H1 (cell line): ENCODE measurements at regions not wholly inside any gene's neighbourhood (a gene's known extent, or its start where the extent isn't known, plus 50 kb on each side); places are given as distances from the start of the nearest gene placed in this dataset.

Experiments
- CTCF ChIA-PET: fragments of 300-600 bp; sonication (Branson Sonifier 250); formaldehyde crosslinking; loops from one replicate; lab custom pipeline; 2021; ENCODE audit not compliant: partially characterized antibody; lab: Charles Lee
- POLR2A ChIA-PET: fragments of 300-600 bp; sonication (Branson Sonifier 250); formaldehyde crosslinking; loops from one replicate; lab custom pipeline; 2021; ENCODE audit warnings: inconsistent platforms; ENCODE audit not compliant: partially characterized antibody; lab: Charles Lee
- DNase-seq, 2 experiments: peaks; one replicate each; pipeline versions ENCODE4 v3.0.0 to v3.0.0-alpha.2; 2010 to 2022; ENCODE audit warnings: low spot score in 2 of 2, low read depth in 1 of 2, mixed read lengths in 1 of 2
- FAIRE-seq: peaks from 2 replicates; lab custom pipeline; 2011; peaks lifted over from hg19 to GRCh38; lab: Jason Lieb, UNC
- H2AFZ ChIP-seq: 2 replicates; pipeline ENCODE4 v1.8.1; 2012; ENCODE audit warnings: low read length, inconsistent platforms
- H2AK5ac ChIP-seq: 2 replicates; pipeline ENCODE4 v1.6.1; 2013; ENCODE audit warnings: low read depth, low read length
- H2BK120ac ChIP-seq: replicated peaks from 2 replicates; pipeline ENCODE3; 2013; ENCODE audit warnings: low read depth, low read length, inconsistent platforms
- H2BK12ac ChIP-seq: 2 replicates; pipeline ENCODE4 v1.6.1; 2013; ENCODE audit warnings: low read depth, low read length
- H2BK15ac ChIP-seq: 2 replicates; pipeline ENCODE4 v1.6.1; 2013; ENCODE audit warnings: low read length
- H2BK20ac ChIP-seq: 2 replicates; pipeline ENCODE4 v1.6.1; 2013; ENCODE audit warnings: low read length
- H2BK5ac ChIP-seq: 2 replicates; pipeline ENCODE4 v1.6.1; 2013; ENCODE audit warnings: low read depth, low read length
- H3K14ac ChIP-seq: 2 replicates; pipeline ENCODE4 v1.6.1; 2013; ENCODE audit warnings: inconsistent platforms; ENCODE audit not compliant: insufficient read length
- H3K18ac ChIP-seq: 2 replicates; pipeline ENCODE4 v1.6.1; 2013; ENCODE audit warnings: low read length; ENCODE audit errors: extremely low read depth
- H3K23ac ChIP-seq: 2 replicates; pipeline ENCODE4 v1.6.1; 2013; ENCODE audit warnings: inconsistent platforms; ENCODE audit not compliant: insufficient read length
- H3K23me2 ChIP-seq: 2 replicates; pipeline ENCODE4 v1.6.1; 2013; ENCODE audit warnings: low read depth, low read length
- H3K27ac ChIP-seq: 2 replicates; pipeline ENCODE4 v1.6.1; 2011; ENCODE audit warnings: low read depth, low read length, inconsistent platforms
- H3K27me3 ChIP-seq, 4 experiments: replicated peaks in 1 of 4; 1 replicate in 1 of 4; 2 replicates in 3 of 4; pipeline versions ENCODE4 v1.6.1 to v1.8.1; 2011 to 2013; ENCODE audit warnings: low read length in 3 of 4, mild to moderate bottlenecking in 3 of 4, inconsistent platforms in 2 of 4, mixed read lengths in 2 of 4, moderate library complexity in 1 of 4; ENCODE audit not compliant: control insufficient read depth in 3 of 4, insufficient read depth in 3 of 4; ENCODE audit errors: extremely low read depth in 1 of 4
- H3K36me3 ChIP-seq, 4 experiments: 2 replicates each; pipeline versions ENCODE4 v1.6.1 to v1.8.1; 2011 to 2013; ENCODE audit warnings: mild to moderate bottlenecking in 4 of 4, low read length in 3 of 4, moderate library complexity in 2 of 4, control low read depth in 1 of 4, inconsistent platforms in 1 of 4; ENCODE audit not compliant: insufficient read depth in 4 of 4, control insufficient read depth in 2 of 4
- H3K4ac ChIP-seq: replicated peaks from 2 replicates; pipeline ENCODE3; 2013; ENCODE audit warnings: low read length, low read depth, mixed read lengths, inconsistent platforms; ENCODE audit not compliant: insufficient read length
- H3K4me1 ChIP-seq, 4 experiments: replicated peaks in 1 of 4; 1 replicate in 1 of 4; 2 replicates in 3 of 4; pipeline versions ENCODE4 v1.6.1 to v1.8.1; 2011 to 2013; ENCODE audit warnings: low read length in 3 of 4, inconsistent platforms in 2 of 4, mixed read lengths in 1 of 4; ENCODE audit not compliant: insufficient read depth in 4 of 4, control insufficient read depth in 3 of 4
- H3K4me2 ChIP-seq, 2 experiments: 2 replicates each; pipeline versions ENCODE4 v1.6.1 to v1.8.1; 2011 to 2013; ENCODE audit warnings: low read depth in 2 of 2, low read length in 2 of 2, control low read depth in 1 of 2, inconsistent platforms in 1 of 2, mild to moderate bottlenecking in 1 of 2; ENCODE audit not compliant: insufficient read depth in 1 of 2
- H3K4me3 ChIP-seq, 4 experiments: fragments of 200-600, 300-600 bp in 1 of 4; sonication (generic), shearing (Covaris generic), sonication (Bioruptor Twin) in 1 of 4; 2 replicates each; pipeline versions ENCODE4 v1.5.1 to v1.8.1; 2011 to 2016; ENCODE audit warnings: low read length in 4 of 4, low read depth in 3 of 4, control low read depth in 2 of 4, inconsistent platforms in 2 of 4, mild to moderate bottlenecking in 2 of 4, mixed read lengths in 1 of 4, moderate library complexity in 1 of 4; ENCODE audit not compliant: insufficient read depth in 2 of 4; ENCODE audit errors: extremely low read depth in 1 of 4
- H3K56ac ChIP-seq: replicated peaks from 2 replicates; pipeline ENCODE3; 2013; ENCODE audit warnings: low read depth, mild to moderate bottlenecking, mixed read lengths, low read length, inconsistent platforms; ENCODE audit not compliant: insufficient read length
- H3K79me1 ChIP-seq: 2 replicates; pipeline ENCODE4 v1.6.1; 2013; ENCODE audit warnings: low read depth, low read length, control low read depth
- H3K79me2 ChIP-seq, 2 experiments: 2 replicates each; pipeline versions ENCODE4 v1.6.1 to v1.8.1; 2012 to 2013; ENCODE audit warnings: low read length in 2 of 2, mild to moderate bottlenecking in 2 of 2, inconsistent platforms in 1 of 2; ENCODE audit not compliant: insufficient read depth in 2 of 2, control insufficient read depth in 1 of 2
- H3K9ac ChIP-seq, 4 experiments: replicated peaks in 1 of 4; 1 replicate in 1 of 4; 2 replicates in 3 of 4; pipeline versions ENCODE4 v1.6.1 to v1.8.1; 2011 to 2013; ENCODE audit warnings: low read depth in 3 of 4, low read length in 3 of 4, control low read depth in 2 of 4, mild to moderate bottlenecking in 2 of 4, moderate library complexity in 2 of 4, inconsistent platforms in 1 of 4; ENCODE audit errors: extremely low read depth in 1 of 4
- H3K9me3 ChIP-seq, 2 experiments: 2 replicates each; pipeline versions ENCODE4 v1.6.1 to v1.8.1; 2012 to 2013; ENCODE audit warnings: mild to moderate bottlenecking in 2 of 2, moderate library complexity in 2 of 2, control low read depth in 1 of 2, inconsistent platforms in 1 of 2, low read depth in 1 of 2, low read length in 1 of 2, mixed read lengths in 1 of 2; ENCODE audit not compliant: insufficient read depth in 2 of 2
- H4K20me1 ChIP-seq, 2 experiments: replicated peaks in 1 of 2; 2 replicates each; pipeline versions ENCODE3 to v1.8.1; 2011 to 2013; ENCODE audit warnings: inconsistent platforms in 2 of 2, low read length in 2 of 2, mild to moderate bottlenecking in 1 of 2; ENCODE audit not compliant: insufficient read depth in 2 of 2, control insufficient read depth in 1 of 2
- H4K5ac ChIP-seq: 2 replicates; pipeline ENCODE4 v1.6.1; 2013; ENCODE audit warnings: low read length, low read depth, mixed read lengths, inconsistent platforms; ENCODE audit not compliant: insufficient read length
- H4K8ac ChIP-seq: 2 replicates; pipeline ENCODE4 v1.8.0; 2013; ENCODE audit warnings: mild to moderate bottlenecking, moderate library complexity, low read length, inconsistent platforms; ENCODE audit not compliant: insufficient read depth; ENCODE audit errors: extremely low read depth
- H4K91ac ChIP-seq: replicated peaks from 2 replicates; pipeline ENCODE3; 2013; ENCODE audit warnings: low read length, mixed read lengths, inconsistent platforms; ENCODE audit not compliant: insufficient read length
- ASH2L ChIP-seq: fragments of 200-600, 300-600 bp; sonication (generic); IDR thresholded peaks from one replicate; pipeline ENCODE4 v1.7.1; 2017; ENCODE audit warnings: low read length
- CTBP2 ChIP-seq: IDR thresholded peaks from 2 replicates; pipeline ENCODE4 v1.7.0; 2011; ENCODE audit warnings: borderline replicate concordance, mild to moderate bottlenecking, moderate library complexity, mixed read lengths, low read length; ENCODE audit not compliant: insufficient read depth, insufficient read length
- GABPA ChIP-seq: IDR thresholded peaks from 2 replicates; pipeline ENCODE4 v1.6.1; 2011; ENCODE audit warnings: mild to moderate bottlenecking, low read length, moderate library complexity, borderline replicate concordance; ENCODE audit not compliant: insufficient read depth
- JUN ChIP-seq: IDR thresholded peaks from 2 replicates; pipeline ENCODE4 v1.6.1; 2011; ENCODE audit warnings: low read depth, mild to moderate bottlenecking, improper control_type of control experiment, low read length
- KDM1A ChIP-seq: fragments of 200-600, 300-600 bp; sonication (generic); IDR thresholded peaks from 2 replicates; pipeline ENCODE4 v1.7.1; 2016; ENCODE audit warnings: mild to moderate bottlenecking, low read length, borderline replicate concordance
- KDM4A ChIP-seq: IDR thresholded peaks from one replicate; pipeline ENCODE4 v1.7.1; 2012; ENCODE audit warnings: low read depth, mild to moderate bottlenecking, moderate library complexity, low read length, inconsistent platforms; ENCODE audit not compliant: severe bottlenecking
- SIRT6 ChIP-seq: IDR thresholded peaks from one replicate; pipeline ENCODE4 v1.7.1; 2012; ENCODE audit warnings: low read length, inconsistent platforms
- SUZ12 ChIP-seq: fragments of 200-600 bp; sonication (generic); IDR thresholded peaks from 2 replicates; pipeline ENCODE4 v1.6.1; 2012; ENCODE audit warnings: mild to moderate bottlenecking, inconsistent platforms, low read length, moderate library complexity, mixed read lengths
- TBP ChIP-seq: IDR thresholded peaks from 2 replicates; pipeline ENCODE4 v1.6.1; 2011; ENCODE audit warnings: low read depth, low read length, improper control_type of control experiment
- YY1 ChIP-seq: IDR thresholded peaks from 2 replicates; pipeline ENCODE4 v1.6.1; 2011; ENCODE audit warnings: low read depth, mild to moderate bottlenecking, low read length
- WGBS, 2 experiments: shearing (Covaris generic) in 1 of 2; methylation state at CpG; one replicate each; pipeline versions ENCODE4 v1.1.6 to v1.1.7; 2013 to 2015; ENCODE audit warnings: low lambda C conversion rate in 2 of 2, mixed read lengths in 2 of 2, inconsistent platforms in 1 of 2, low coverage in 1 of 2, missing lambda C conversion rate in 1 of 2; ENCODE audit not compliant: insufficient replicate concordance in 2 of 2, insufficient coverage in 1 of 2, insufficient read length in 1 of 2; ENCODE audit errors: extremely low coverage in 1 of 2, missing lambda C conversion rate in 1 of 2; 5-methylcytosine and 5-hydroxymethylcytosine counted together
- TF ChIP-seq, protein P1 (sequence below), 3 experiments: IDR thresholded peaks; 1 replicate in 2 of 3; 2 replicates in 1 of 3; pipeline versions ENCODE4 v1.5.1 to v1.6.1; 2011; ENCODE audit warnings: low read length in 3 of 3, mild to moderate bottlenecking in 3 of 3, inconsistent platforms in 2 of 3, low read depth in 1 of 3, moderate library complexity in 1 of 3; ENCODE audit not compliant: insufficient read depth in 1 of 3; ENCODE audit errors: control extremely low read depth in 1 of 3

DNA sequence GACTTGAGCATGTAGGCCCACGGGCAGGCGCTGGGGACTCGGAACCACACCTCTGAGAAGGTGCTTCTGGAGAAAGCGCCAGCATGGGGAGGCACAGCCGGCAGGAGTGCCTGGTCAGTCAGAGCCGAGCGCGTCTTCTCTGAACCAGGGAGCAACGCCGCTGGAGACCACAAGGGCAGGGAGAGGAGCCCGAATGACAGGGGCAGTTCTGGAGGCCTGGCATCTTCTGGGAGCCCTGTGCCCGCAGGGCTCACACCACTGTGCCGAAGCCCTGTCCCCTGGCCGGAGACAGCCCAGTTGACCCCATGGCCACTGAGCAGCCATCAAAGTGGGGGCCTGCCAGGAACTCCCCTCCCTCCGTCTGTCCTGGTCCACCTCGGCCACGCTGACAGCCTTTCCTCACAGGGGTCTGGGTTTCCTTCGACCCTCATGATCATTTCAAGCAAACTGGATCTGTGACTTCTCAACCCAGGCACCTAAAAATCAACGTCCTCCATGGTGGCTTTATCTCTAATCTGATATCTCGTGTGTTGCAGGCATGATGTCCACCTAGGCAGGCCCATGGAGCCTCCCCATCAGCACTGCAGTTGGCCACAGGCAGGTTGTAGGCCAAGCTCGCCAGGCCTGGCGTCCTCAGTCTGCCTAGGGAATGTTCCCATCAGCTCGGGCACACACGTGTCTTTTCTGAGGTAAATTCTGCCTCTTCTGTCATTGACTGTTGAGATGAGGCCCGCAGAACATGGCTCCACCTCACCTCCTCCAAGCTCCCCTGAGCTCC, 299.3 kb upstream of the RTL1 start:
- no peaks in the 10 kb centered on the region for H3K23me2 ChIP-seq
- no peak overlapping the region for H4K8ac ChIP-seq
- H3K9me3 ChIP-seq = peaks cover 0 to 3% of the 10 kb centered on the region in 2 experiments; a peak in 2 of 4 replicates
- H3K27ac ChIP-seq = no peak overlapping the region
- no peak overlapping the region for H2BK120ac ChIP-seq
- no peak overlapping the region for H4K91ac ChIP-seq
- DNase-seq (peak in 1 of 2 experiments; percentile 20), FAIRE-seq (no peak)
- H2AFZ ChIP-seq = no peak overlapping the region
- H2BK20ac ChIP-seq = no peak overlapping the region
- no peaks in the 10 kb centered on the region for H3K79me1 ChIP-seq
- H3K56ac ChIP-seq = no peak overlapping the region
- H3K18ac ChIP-seq = no peak overlapping the region
- no peak overlapping the region for H4K5ac ChIP-seq
- H2BK15ac ChIP-seq = no peak overlapping the region
- no peak overlapping the region for H2BK5ac ChIP-seq
- H3K4me2 ChIP-seq = no peak overlapping the region
- H3K4me3 ChIP-seq = no peak overlapping the region
- H3K27me3 ChIP-seq = no peaks in the 10 kb centered on the region
- H3K79me2 ChIP-seq = no peaks in the 10 kb centered on the region
- H3K36me3 ChIP-seq = no peaks in the 10 kb centered on the region
- CTCF ChIA-PET = no interaction called here
- 0 out of 7 replicates have a peak, but pooled peaks cover 0 to 2% (median 0%) of the 10 kb centered on the region in 4 experiments for H3K4me1 ChIP-seq
- no peak overlapping the region for H3K9ac ChIP-seq
- H2BK12ac ChIP-seq = no peak overlapping the region
- WGBS, 2 experiments = 82% methylated on average over 20 of the region's 25 CpGs; no CpG with 5 or more reads in 1 of the 2 experiments
- no peak overlapping the region for H3K23ac ChIP-seq
- POLR2A ChIA-PET = no interaction called here
- no peaks in the 10 kb centered on the region for H4K20me1 ChIP-seq
- no peak overlapping the region for H3K4ac ChIP-seq
- no peak overlapping the region for H3K14ac ChIP-seq
- no peak overlapping the region for H2AK5ac ChIP-seq
- TF ChIP-seq SUZ12 (no peak), ASH2L (no peak), JUN (no peak), KDM4A (no peak), GABPA (no peak), YY1 (no peak), SIRT6 (no peak), TBP (no peak), KDM1A (no peak), CTBP2 (no peak)
- TF ChIP-seq, protein P1, sequence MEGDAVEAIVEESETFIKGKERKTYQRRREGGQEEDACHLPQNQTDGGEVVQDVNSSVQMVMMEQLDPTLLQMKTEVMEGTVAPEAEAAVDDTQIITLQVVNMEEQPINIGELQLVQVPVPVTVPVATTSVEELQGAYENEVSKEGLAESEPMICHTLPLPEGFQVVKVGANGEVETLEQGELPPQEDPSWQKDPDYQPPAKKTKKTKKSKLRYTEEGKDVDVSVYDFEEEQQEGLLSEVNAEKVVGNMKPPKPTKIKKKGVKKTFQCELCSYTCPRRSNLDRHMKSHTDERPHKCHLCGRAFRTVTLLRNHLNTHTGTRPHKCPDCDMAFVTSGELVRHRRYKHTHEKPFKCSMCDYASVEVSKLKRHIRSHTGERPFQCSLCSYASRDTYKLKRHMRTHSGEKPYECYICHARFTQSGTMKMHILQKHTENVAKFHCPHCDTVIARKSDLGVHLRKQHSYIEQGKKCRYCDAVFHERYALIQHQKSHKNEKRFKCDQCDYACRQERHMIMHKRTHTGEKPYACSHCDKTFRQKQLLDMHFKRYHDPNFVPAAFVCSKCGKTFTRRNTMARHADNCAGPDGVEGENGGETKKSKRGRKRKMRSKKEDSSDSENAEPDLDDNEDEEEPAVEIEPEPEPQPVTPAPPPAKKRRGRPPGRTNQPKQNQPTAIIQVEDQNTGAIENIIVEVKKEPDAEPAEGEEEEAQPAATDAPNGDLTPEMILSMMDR (IDR thresholded peaks at IDR 0.05; ENCODE audit: control extremely low read depth in 1 of 3, insufficient read depth in 1 of 3, low read depth in 1 of 3, low read length in 3 of 3) = no peak
